ENCODE measurements at regions not wholly inside any gene's neighbourhood (a gene's known extent, or its start where the extent isn't known, plus 50 kb on each side); places are given as distances from the start of the nearest gene placed in this dataset.

- no peak overlapping the region for H3K4me2 ChIP-seq (ENCODE audit: insufficient read depth, low read length)
- no peak for DNase-seq (ENCODE audit: insufficient read length, low spot score, missing footprints)
- H3K27me3 ChIP-seq (ENCODE audit: insufficient read depth, low read length): peaks cover 4% of the 10 kb centered on the region
- TF ChIP-seq CTCF (IDR thresholded peaks at IDR 0.05; ENCODE audit: extremely low read depth, low read depth, low read length): no peak
- no peaks in the 10 kb centered on the region for H3K36me3 ChIP-seq (ENCODE audit: insufficient read depth, low read length)
- peaks cover 6% of the 10 kb centered on the region for H3K4me1 ChIP-seq (ENCODE audit: insufficient read depth, low read length)
- H4K20me1 ChIP-seq (ENCODE audit: insufficient read depth, low read length): no peaks in the 10 kb centered on the region
- H3K79me2 ChIP-seq (ENCODE audit: insufficient read depth, low read length): no peaks in the 10 kb centered on the region
- H3K4me3 ChIP-seq (ENCODE audit: insufficient read depth, low read length): no peak overlapping the region
- H3K9me3 ChIP-seq (ENCODE audit: low read depth, low read length): no peaks in the 10 kb centered on the region
- H2AFZ ChIP-seq (ENCODE audit: low read length): no peak overlapping the region
- no peak overlapping the region for H3K27ac ChIP-seq (ENCODE audit: low read depth, low read length)
Observed at GRCh38 chr6:44628347-44628746, 240.8 kb downstream of the CDC5L start.

DNA sequence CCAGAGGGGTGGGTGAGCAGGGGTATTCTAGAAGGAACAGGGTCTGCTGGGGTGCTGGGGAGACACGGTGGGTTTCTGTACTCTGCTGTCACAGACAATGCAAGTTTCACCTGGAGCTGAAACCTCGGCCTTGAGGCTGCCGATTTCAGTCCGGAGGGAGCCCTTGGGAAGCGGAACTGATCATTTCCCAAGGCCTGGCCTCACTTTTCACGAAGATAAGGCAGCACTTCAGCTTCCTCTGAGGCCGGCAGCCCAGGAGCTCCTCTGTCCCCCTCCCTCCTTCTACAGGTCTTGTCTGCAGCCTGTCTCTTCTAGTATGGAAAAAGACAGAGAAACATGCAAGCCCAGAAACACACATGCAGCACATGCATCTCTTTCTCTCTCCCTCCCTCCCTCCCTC lies 242.1 kb downstream of the CDC5L start:
- Histone ChIP-seq H3K4me2 (ENCODE audit: insufficient read depth, low read length) (no peak overlapping the region), H2AFZ (ENCODE audit: low read length) (no peak overlapping the region), H3K27ac (ENCODE audit: low read depth, low read length) (no peak overlapping the region), H4K20me1 (ENCODE audit: insufficient read depth, low read length) (no peaks in the 10 kb centered on the region), H3K4me1 (ENCODE audit: insufficient read depth, low read length) (peaks cover 6% of the 10 kb centered on the region), H3K27me3 (ENCODE audit: insufficient read depth, low read length) (peaks cover 4% of the 10 kb centered on the region), H3K4me3 (ENCODE audit: insufficient read depth, low read length) (no peak overlapping the region), H3K9me3 (ENCODE audit: low read depth, low read length) (no peaks in the 10 kb centered on the region), H3K79me2 (ENCODE audit: insufficient read depth, low read length) (no peaks in the 10 kb centered on the region), H3K36me3 (ENCODE audit: insufficient read depth, low read length) (no peaks in the 10 kb centered on the region)
- TF ChIP-seq CTCF (IDR thresholded peaks at IDR 0.05; ENCODE audit: extremely low read depth, low read depth, low read length): no peak
- DNase-seq (ENCODE audit: insufficient read length, low spot score, missing footprints): no peak

DNA sequence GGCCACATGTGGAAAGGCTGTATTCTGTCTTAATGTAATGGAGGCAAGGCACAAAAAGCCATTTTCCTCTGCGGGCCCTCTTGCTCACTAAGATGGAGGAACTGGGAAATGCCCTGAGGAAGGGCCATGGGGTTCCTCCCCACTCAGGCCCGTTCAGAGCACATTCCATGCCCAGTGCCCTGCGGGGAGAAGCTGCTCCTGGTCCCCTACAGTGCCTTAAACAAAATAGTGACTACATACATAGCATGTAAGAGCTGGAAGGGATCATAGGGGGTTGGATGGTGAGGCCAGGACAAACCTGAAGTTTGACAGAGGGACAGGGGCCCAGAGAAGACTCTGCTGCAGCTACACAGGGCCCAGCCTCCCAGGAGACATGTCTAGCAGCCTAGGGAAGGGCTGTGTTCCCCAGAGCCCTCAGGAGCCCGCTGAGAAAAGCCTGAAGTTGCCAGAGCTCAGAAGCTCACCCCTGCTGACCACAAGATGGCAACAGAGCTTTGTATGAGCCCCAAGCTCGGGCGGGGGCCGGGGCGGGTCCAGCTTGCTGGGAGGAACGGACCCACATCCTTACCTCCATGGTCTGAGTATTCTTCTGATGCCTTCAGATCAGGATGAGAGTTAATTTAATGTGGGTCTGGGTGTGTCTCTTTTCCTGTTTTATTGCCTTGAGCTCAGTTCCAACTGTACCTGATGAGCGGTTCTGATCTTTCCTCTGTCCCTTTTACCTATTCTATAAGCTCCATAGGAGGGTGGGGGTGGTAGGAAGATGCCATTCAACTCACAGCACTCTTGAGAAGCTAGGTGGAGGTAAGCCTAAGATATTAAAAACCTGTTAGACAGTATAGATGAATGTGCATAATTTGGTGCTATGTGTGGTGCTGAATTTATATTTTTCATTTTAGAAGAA lies 242.9 kb downstream of the CDC5L start:
- H3K27ac ChIP-seq (ENCODE audit: low read depth, low read length): no peak overlapping the region
- H3K27me3 ChIP-seq (ENCODE audit: insufficient read depth, low read length): peaks cover 4% of the 10 kb centered on the region
- H3K4me2 ChIP-seq (ENCODE audit: insufficient read depth, low read length): peak overlapping the region; percentile 44
- no peaks in the 10 kb centered on the region for H3K79me2 ChIP-seq (ENCODE audit: insufficient read depth, low read length)
- peak overlapping the region; percentile 64 for H2AFZ ChIP-seq (ENCODE audit: low read length)
- H3K4me3 ChIP-seq (ENCODE audit: insufficient read depth, low read length): no peak overlapping the region
- peak; percentile 96 for DNase-seq (ENCODE audit: insufficient read length, low spot score, missing footprints)
- H4K20me1 ChIP-seq (ENCODE audit: insufficient read depth, low read length): no peaks in the 10 kb centered on the region
- peak; percentile 75 for TF ChIP-seq CTCF (IDR thresholded peaks at IDR 0.05; ENCODE audit: extremely low read depth, low read depth, low read length)
- peaks cover 6% of the 10 kb centered on the region for H3K4me1 ChIP-seq (ENCODE audit: insufficient read depth, low read length)
- H3K36me3 ChIP-seq (ENCODE audit: insufficient read depth, low read length): no peaks in the 10 kb centered on the region
- H3K9me3 ChIP-seq (ENCODE audit: low read depth, low read length): no peaks in the 10 kb centered on the region

DNA sequence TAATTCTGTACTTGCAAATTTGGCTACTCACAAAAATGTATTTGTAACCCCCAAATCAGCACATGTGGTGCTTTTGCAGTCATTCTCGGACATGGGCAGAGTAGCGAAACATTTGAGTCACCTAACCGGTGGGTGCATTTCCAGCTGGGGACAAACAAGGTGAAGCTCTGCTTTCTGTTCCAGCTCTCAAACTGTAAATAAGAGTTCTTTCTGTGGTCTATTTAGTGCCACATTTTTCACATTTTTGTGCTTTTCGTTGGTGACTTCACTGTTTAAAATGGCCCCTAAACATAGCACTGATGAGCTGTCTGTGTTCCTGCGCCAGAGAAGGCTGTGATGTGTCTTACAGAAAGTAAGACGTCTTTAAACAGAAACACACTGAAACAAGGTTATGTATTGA lies 244.5 kb downstream of the CDC5L start:
- H3K27me3 ChIP-seq (ENCODE audit: insufficient read depth, low read length): peaks cover 4% of the 10 kb centered on the region
- H3K4me3 ChIP-seq (ENCODE audit: insufficient read depth, low read length): no peak overlapping the region
- no peak for DNase-seq (ENCODE audit: insufficient read length, low spot score, missing footprints)
- peaks cover 6% of the 10 kb centered on the region for H3K4me1 ChIP-seq (ENCODE audit: insufficient read depth, low read length)
- H3K79me2 ChIP-seq (ENCODE audit: insufficient read depth, low read length): no peaks in the 10 kb centered on the region
- H2AFZ ChIP-seq (ENCODE audit: low read length): peak overlapping the region; percentile 43
- TF ChIP-seq CTCF (IDR thresholded peaks at IDR 0.05; ENCODE audit: extremely low read depth, low read depth, low read length): no peak
- no peaks in the 10 kb centered on the region for H3K36me3 ChIP-seq (ENCODE audit: insufficient read depth, low read length)
- no peaks in the 10 kb centered on the region for H4K20me1 ChIP-seq (ENCODE audit: insufficient read depth, low read length)
- no peaks in the 10 kb centered on the region for H3K9me3 ChIP-seq (ENCODE audit: low read depth, low read length)
- no peak overlapping the region for H3K4me2 ChIP-seq (ENCODE audit: insufficient read depth, low read length)
- no peak overlapping the region for H3K27ac ChIP-seq (ENCODE audit: low read depth, low read length)

Data from osteoblast (primary cell).